HG03064 (cell line): ENCODE measurements at regions not wholly inside any gene's neighbourhood (a gene's known extent, or its start where the extent isn't known, plus 50 kb on each side); places are given as distances from the start of the nearest gene placed in this dataset.

Experiments used
- ATAC-seq: cut with Tn5 transposase; IDR thresholded peaks from one replicate; pipeline ENCODE4 v1.9.1; 2021; ENCODE audit warnings: low read depth; ENCODE audit not compliant: unreplicated experiment

GRCh38 chr11:43021466-43021865, 290.3 kb upstream of the API5 start:
- ATAC-seq, result no peak

- ATAC-seq, result no peak
These were observed 277.5 kb upstream of the API5 start for GRCh38 chr11:43034341-43034740.

- ATAC-seq, result no peak
These were observed 276.7 kb upstream of the API5 start for GRCh38 chr11:43035086-43035485.

- no peak for ATAC-seq
These were observed 258.0 kb upstream of the API5 start for GRCh38 chr11:43053638-43054412.

- ATAC-seq, result no peak
These were observed 244.1 kb upstream of the API5 start for GRCh38 chr11:43067681-43068080.

- no peak for ATAC-seq
These were observed 240.5 kb upstream of the API5 start for GRCh38 chr11:43071338-43071737.

- ATAC-seq, result no peak
These were observed 239.7 kb upstream of the API5 start for GRCh38 chr11:43072096-43072495.

- no peak for ATAC-seq
These were observed 238.9 kb upstream of the API5 start for GRCh38 chr11:43072911-43073310.

GRCh38 chr11:43074810-43075209, 237.0 kb upstream of the API5 start:
- no peak for ATAC-seq

- ATAC-seq, result no peak
These were observed 210.7 kb upstream of the API5 start for GRCh38 chr11:43101113-43101512.

GRCh38 chr11:43116071-43116470, 195.7 kb upstream of the API5 start:
- ATAC-seq, result no peak

- no peak for ATAC-seq
These were observed 192.4 kb upstream of the API5 start for GRCh38 chr11:43119275-43119970.

- no peak for ATAC-seq
These were observed 189.2 kb upstream of the API5 start for GRCh38 chr11:43122546-43122945.

- ATAC-seq, result no peak
These were observed 188.4 kb upstream of the API5 start for GRCh38 chr11:43123443-43123842.

- no peak for ATAC-seq
These were observed 187.4 kb upstream of the API5 start for GRCh38 chr11:43124272-43124935.

- no peak for ATAC-seq
These were observed 182.5 kb upstream of the API5 start for GRCh38 chr11:43129329-43129728.

- ATAC-seq, result no peak
These were observed 181.2 kb upstream of the API5 start for GRCh38 chr11:43130616-43131015.

- ATAC-seq, result peak; percentile 72
These were observed 175.7 kb upstream of the API5 start for GRCh38 chr11:43135966-43136534.

GRCh38 chr11:43138621-43139140, 173.1 kb upstream of the API5 start:
- ATAC-seq, result no peak

GRCh38 chr11:43145653-43146052, 166.1 kb upstream of the API5 start:
- ATAC-seq, result peak; percentile 92

GRCh38 chr11:43150697-43151096, 161.1 kb upstream of the API5 start:
- ATAC-seq, result no peak
